ENCODE measurements at regions not wholly inside any gene's neighbourhood (a gene's known extent, or its start where the extent isn't known, plus 50 kb on each side); places are given as distances from the start of the nearest gene placed in this dataset.

GRCh38 chr13:39167018-39167417 lies 128.8 kb downstream of the NHLRC3 start:
- no peak for DNase-seq

- DNase-seq, result no peak
Measured at GRCh38 chr13:39170711-39171110, 132.5 kb downstream of the NHLRC3 start.

GRCh38 chr13:39185326-39185725 lies 147.1 kb downstream of the NHLRC3 start:
- DNase-seq, result no peak

DNA sequence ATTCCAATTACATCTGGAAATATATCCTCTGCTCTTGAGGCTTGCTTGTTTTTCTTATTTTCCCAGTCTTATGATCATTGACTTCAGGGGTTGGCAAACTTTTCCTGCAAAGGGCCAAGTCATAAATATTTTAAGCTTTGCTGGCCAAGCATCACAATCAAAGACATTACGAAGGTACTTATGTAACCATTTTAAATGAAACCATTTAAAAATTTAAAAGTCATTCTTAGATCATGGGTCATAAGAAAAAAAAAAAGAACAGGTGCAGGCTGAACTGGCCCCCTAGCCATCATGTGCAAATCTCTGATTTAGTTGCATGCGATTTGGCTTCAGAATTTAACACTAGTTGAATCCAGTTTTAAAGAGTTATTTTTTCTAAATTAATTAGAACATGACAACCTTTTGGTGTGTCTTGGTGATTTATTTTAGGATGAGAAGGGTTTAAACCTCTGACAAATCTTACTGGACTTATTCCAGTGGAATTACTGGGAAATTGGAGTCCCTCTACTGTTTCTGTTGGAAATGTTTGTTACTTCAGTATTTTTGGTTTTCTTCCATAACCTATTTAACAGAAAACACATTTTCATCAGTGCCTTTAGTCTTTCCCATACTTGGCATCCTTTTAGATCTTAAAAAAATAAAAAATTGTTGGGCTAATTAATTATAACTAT lies 148.1 kb downstream of the NHLRC3 start:
- no peak for DNase-seq

GRCh38 chr13:39189778-39190177 lies 151.5 kb downstream of the NHLRC3 start:
- DNase-seq, result no peak

DNA sequence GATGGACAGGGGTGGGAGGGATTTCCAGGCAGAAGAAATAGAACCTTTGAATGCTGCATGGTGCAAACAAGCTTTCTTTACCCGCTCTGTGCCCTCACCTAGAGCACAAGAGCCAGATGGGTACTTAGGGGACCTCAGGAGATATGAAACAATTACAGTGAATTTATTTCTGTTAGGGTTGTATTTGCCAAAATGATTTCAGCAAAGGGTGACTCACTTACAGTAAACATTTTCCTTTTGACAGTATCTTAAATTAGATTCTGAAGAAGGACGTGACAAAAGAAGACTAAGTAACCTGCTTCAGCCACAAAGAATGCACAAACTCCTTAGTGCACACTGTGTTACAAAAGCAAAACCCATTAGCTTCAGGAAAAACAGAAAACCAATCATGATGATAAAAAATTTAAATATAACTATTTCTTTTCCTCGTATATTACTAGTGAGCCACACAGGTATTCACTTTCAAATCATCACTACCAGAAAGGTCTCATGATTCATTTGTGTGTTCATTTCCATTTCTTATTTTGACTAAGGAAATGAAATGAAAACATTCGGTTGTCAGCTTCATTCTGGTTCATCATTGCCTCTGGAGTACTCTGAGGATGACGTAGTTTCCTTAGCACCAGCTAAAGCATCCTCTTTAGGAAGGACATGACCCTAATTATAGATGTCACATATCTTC lies 158.8 kb downstream of the NHLRC3 start:
- DNase-seq, result peak in 1 of 5 experiments; percentile 64

DNA sequence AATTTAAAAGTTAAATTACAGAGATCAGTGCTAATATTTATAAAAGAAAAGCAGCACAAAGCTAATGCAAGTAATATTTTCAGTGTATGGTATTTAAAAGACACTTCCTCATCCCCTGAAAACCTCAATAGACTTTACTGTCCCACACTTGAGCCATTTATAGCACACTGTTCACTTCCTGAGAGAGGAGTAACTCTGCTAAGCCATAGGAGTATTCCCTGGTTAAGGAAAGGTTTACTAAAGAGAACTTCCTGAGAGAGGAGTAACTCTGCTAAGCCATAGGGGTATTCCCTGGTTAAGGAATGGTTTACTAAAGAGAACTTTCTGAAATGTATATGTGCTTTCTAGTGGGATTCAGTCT lies 159.4 kb downstream of the NHLRC3 start:
- no peak for DNase-seq

GRCh38 chr13:39200249-39200910 lies 162.1 kb downstream of the NHLRC3 start:
- DNase-seq, result no peak

DNA sequence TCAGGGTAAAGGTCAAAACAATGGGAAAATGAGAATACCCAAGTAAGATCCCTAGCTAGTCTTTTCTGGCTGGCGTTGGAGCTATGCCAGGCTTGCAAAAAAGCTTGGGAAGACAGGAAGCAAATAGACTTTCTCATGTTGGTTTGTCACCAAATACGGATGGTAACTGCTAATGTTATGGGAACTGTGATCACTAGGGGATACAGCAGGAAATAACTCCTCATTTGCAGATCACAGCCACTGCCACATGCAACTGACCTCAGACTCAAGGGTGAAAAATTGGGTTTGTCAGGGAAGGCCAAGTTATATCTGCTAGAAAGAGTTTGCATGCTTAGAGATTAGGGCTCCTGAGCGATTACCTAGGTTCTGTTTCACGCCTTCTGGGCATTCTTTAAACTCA lies 162.9 kb downstream of the NHLRC3 start:
- DNase-seq, result no peak

- DNase-seq, result no peak
Measured at GRCh38 chr13:39202746-39203145, 164.5 kb downstream of the NHLRC3 start.

DNA sequence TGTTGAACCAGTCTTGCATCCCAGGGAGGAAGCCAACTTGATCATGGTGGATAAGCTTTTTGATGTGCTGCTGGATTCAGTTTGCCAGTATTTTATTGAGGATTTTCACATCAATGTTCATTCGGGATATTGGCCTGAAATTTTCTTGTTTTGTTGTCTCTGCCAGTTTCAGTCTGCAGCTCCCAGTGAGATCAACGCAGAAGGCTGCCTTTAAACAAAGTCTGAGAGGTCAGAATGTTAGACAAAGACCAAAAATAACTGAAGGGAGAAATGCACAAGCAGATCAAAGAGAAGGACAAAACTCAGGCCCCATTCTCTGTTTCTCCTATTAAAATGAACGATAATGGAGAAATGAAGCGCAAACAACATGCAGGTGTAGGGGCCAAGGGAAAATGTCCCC lies 170.4 kb downstream of the NHLRC3 start:
- DNase-seq, result no peak

- DNase-seq, result no peak
Measured at GRCh38 chr13:39209731-39210531, 171.7 kb downstream of the NHLRC3 start.

- DNase-seq, result no peak
Measured at GRCh38 chr13:39210961-39211534, 172.8 kb downstream of the NHLRC3 start.

DNA sequence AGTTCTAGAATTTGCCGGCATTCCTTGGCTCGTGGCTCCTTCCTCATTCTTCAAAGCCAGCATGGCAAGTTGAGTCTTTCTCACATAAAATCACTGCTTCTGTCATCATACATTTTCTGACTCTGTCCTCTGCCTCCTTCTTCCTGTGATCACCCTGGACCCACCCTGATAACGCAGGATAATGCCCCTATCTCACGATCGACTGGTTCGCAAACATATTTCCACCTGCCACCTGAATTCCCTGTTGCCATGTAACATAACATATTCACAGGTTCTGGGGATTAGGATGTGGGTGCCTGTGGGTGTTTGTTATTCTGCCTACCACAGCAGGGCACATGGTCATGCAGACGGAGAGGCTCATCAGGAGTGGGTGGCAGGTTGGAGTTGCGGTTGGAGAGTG lies 177.7 kb downstream of the NHLRC3 start:
- DNase-seq, result no peak

DNA sequence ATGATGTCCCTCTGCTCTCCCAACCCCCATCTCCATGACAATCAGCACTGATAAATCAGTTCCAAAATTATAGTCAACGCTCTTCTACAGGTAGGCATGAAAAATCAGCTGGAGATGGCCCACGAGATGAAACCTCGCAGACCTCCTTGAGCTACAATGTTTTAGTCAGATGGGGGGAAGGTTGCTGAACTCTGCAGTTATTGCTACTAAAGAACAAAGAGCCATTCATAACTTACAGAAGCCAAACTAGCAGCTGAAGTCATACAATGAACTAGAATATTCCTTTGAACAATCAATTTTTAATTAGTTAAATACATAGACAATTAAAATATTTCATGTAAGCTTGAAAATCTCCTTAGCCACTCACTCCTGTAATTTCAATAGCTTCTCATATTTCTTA lies 179.2 kb downstream of the NHLRC3 start:
- DNase-seq, result no peak

- DNase-seq, result no peak
Measured at GRCh38 chr13:39224671-39225240, 186.5 kb downstream of the NHLRC3 start.

- DNase-seq, result no peak
Measured at GRCh38 chr13:39225860-39226259, 187.6 kb downstream of the NHLRC3 start.

DNA sequence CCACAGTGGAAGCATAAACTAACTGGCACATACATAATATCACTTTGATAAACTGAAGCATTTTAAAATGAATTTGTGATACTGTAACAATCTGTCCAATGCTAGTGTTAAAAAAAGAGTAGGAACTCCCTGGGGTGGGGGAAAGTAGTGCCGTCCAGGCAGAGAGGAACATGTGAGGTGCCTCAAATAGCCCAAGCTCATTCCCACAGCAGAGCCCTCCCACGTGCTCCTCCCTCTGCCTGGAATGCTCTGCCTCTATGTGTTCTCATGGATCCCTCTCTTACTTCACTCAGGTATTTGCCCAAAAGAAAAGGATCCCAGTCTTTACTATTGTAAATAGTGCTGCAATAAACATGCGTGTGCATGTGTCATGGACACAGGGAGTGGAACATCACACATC lies 188.1 kb downstream of the NHLRC3 start:
- no peak for DNase-seq

- no peak for DNase-seq
Measured at GRCh38 chr13:39232401-39232980, 194.2 kb downstream of the NHLRC3 start.

GRCh38 chr13:39232999-39233398 lies 194.7 kb downstream of the NHLRC3 start:
- no peak for DNase-seq

DNA sequence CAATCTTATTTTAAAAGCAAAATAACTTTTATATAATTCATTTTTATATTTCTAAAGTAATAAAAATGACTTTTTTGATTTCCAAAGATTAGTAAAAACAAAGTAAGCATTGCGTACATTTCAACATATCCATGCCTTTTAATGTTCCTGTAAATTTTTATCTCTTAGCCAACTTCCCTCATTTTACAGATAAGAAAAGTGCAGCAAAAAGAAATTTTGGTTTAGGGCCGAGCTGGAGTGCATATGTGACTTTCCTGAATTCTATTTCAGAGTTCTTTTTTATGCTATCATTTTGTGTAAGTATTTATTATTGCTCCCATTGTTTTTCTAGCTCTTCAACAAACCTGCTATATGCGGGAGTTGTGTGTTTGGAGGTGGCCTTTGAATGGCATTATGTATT lies 195.3 kb downstream of the NHLRC3 start:
- no peak for DNase-seq

DNA sequence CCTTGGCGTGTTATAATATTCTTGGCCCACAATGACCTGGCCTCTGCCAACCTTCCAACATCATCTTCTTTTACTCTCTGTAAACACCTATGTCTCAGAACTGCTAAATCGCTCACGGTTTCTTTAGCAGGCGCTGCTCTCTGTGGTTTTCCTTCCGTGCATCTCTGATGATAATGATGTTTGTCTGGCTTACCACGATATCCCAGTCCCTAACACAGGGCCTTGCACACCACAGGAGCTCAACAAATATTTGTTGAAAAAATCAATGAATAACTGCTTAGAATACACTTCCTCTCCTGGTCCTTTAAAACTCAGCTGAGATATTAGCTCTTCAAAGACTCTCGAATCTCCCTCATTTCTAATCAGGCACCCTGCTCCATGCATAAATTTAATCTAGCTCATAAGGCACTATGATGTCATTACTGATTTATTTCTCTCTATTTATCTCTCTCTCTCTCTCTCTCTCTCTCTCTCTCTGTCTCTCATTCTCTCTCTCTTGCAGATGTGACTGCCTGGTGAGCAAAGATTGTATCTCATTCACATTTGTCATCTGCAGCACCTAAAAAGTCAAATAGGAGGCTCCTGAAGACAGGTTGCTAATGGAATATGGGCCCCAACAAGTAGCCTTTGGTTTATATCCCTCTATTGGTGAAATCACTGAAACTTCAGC lies 206.4 kb downstream of the NHLRC3 start:
- DNase-seq, result peak in 1 of 5 experiments; percentile 81

Data from T-helper 2 cell (primary cell).